Dermis blood vessel endothelial cell (primary cell): ENCODE measurements at regions not wholly inside any gene's neighbourhood (a gene's known extent, or its start where the extent isn't known, plus 50 kb on each side); places are given as distances from the start of the nearest gene placed in this dataset.
A peak's percentile ranks its signal among the peaks of the same experiment; 100 is the strongest.
"Not testable (repeated sequence)": the region's sequence is repeated elsewhere in the genome, so short reads cannot be mapped to it uniquely, and the experiment has no call there.

Experiments used
- DNase-seq: peaks from one replicate; pipeline ENCODE4 v3.0.0; 2010

DNA sequence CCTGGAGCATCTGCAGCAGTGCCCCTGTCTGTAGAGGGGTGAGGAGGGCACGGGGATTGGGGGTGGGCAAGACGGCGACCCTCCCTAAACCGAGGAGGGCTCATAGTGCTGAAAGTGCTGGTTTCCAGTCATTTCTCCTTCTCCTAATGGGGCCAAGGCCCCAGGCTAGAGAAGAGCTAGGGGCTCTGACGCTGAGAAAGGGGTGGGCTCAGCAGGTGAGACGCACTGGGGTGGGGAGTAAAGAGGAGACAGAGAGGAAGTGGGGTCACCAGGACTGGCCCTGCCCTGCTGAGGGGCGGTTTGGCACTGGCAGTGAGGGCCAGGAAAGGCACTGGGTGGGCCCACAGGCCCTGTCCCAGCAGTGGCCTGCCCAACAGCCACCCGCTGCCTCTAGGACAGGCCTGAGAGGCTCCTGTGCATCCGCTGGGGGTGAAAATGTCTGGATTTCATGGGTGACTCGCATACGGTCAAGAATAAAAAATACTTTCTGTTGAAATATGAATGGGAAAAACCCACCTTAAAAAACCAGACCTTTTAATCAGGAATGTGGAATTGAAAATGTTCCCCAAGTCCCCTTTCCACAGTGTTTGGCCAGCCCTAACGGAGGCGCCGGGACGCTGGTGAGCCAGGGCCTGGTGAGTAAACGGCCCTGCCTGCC, 122.4 kb upstream of the SMURF2 start:
- no peak for DNase-seq

DNA sequence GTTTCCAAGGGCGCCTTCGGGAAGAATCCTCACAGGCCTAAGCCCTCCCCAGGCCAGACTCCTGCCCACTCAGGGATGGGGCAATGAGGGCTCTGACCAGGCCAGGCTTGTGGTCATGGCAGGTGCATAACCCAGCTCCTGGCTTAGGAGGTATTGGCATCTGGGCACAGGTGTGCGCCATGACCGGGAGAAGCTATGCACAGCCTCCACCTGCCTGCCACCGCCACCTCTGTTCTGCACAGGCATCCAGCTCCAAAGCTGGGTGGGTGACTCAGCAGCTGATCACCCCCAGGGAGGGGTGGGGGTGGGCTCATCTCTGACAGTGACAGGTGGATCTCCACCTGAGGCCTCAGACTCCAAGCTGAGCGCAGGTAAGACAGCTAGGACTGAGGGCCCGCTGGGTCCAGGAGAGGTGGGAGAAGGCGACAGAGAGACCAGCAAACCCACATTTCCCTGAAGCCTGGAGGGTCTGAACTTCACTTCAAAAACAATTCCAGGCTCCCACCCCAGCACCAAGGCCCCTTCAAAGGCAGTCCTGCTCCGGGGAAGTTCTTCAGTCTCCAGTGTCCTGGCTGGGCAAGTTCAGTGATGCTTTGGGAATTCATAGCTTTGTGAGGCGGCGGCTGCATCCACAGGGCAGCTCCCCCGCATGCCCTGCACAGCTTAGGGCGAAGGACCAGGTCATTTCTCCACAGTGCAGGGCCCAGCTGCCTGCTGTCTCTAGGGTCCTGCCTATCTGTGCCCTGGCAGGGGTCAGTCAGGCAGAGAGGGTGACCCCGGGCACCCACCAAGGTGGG, 121.6 kb upstream of the SMURF2 start:
- DNase-seq: no peak

DNA sequence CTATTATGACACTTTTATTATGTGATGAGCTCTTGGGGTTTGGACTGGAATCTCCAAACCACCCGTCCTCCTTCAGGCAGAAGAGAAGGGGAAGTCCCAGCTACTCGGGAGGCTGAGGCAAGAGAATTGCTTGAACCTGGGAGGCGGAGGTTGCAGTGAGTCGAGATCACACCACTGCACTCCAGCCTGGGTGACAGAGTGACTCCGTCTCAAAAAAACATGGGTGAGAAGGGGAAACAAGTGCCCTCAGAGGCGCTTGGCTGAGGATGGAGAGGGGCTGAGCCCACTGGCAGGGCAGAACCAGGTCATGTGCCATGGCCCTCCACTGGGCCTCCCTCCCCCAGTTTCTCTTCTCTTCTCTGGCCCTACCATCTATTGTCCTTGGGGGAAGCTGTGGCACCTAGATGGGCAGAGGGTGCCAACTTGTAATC, 120.9 kb upstream of the SMURF2 start:
- no peak for DNase-seq

DNA sequence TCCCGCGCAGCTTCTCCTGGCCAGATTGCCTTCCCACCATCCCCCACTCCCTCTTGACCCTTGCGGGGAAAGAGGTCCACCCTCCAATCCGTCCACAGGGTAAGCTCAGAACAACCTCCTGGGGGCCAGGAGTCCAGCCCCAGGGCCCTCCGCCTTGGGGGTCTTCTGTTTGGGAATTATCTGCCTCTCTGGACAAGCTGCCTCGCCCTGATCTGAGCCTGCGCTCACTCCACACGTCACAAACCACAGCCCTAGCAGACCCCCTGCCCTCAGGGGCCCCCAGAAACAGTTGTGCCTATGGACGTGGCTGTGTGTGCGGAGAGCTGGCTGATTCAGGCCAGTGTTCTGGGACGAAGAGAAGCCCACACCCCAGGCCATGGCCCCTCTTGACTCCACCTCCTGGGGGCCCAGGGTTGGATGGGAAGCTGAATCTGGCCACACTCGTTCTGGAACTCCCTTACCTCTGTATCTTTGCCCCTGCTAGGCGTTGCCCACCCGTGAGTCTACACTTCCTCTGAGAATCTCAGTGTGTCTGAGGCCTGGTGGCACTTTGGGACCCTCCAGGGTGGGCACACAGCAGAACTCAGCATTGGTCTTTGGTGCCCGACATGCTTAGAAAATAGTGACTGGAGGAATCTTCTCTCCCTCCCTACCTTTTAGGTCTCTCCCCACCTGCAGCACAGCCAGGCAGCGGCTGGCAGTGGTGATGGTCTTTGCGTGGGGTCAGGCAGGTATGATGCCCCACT, 119.9 kb upstream of the SMURF2 start:
- no peak for DNase-seq

DNA sequence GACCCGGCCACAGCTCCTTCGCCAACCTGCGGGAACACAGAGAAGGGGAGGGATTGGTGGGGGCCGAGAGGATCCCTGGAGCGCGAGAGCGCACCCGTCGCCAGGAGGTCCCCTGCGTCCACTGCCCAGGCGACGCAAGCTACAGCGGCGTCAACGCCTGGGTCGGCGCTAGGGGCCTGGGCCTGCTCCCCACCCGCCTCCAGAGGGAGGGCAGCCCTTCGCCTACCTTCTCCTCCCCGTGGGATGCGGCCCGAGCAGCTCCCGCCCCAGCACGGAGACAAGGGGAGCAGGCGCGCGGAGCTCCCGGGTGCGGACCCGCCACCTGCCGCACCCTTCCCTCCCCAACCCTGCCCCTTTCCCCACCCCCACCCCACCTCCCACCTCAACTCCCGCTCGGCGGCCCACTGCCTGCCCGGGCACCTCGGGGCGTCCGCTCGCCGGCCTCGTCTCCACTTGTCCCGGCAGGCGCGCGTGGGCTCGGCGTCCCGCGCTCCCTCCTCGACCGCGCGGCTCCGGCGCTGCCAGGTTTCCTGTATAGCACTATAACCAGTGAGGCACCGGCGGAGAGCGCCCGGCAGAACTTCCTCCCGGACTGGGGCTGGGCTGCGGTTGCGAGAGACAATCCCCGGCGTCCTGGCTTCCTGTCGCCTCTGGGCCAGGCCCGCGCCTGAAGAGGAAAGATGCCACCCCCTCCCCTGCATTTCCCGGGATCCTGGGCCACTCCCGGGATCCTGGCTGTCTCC, 119.1 kb upstream of the SMURF2 start:
- DNase-seq: peak; percentile 73

DNA sequence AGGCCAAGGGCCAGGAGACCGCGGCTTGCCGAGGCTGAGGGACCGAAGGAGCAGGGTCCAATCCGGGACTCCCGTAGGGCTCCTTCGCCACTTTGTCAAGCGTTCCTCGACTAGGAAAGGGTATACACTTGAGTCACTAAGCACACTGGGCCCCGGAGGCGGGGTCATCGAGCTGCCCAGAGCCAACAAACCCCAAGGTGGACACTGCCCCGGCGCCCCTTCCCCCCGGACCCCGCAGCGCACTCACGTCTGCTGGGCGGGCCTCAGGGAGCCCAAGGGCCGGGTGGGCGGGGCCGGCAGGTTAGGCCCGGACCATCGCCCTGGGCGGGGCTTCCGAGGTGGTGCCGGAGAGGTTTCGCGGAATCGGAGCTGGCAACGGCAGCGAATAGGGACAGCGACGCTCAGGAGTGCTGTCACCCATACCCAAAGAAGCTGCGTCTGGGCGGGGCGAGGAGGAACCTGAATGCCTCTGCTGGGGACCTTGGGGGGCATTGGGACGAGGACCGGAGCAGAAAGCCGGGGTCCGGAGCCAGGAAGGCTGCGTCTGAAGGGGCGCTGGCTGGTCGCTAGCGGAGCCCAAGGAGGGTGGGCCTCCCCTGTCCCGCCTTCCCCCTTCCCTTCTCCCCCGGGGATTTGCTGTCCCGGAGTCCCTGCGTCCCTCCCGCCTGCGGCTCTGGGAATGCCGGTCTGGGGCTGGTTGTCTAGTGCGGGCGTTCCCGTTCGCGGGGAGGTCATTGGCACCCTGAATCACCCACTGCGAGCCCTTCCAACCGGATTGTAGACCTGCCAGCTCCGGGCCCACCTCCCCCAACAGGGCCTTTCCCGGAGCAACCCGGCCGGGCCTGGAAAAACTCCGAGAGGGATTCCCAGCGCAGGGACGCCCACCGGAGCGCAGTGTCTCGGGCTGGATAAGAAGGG, 118.2 kb upstream of the SMURF2 start:
- peak; percentile 45 for DNase-seq

DNA sequence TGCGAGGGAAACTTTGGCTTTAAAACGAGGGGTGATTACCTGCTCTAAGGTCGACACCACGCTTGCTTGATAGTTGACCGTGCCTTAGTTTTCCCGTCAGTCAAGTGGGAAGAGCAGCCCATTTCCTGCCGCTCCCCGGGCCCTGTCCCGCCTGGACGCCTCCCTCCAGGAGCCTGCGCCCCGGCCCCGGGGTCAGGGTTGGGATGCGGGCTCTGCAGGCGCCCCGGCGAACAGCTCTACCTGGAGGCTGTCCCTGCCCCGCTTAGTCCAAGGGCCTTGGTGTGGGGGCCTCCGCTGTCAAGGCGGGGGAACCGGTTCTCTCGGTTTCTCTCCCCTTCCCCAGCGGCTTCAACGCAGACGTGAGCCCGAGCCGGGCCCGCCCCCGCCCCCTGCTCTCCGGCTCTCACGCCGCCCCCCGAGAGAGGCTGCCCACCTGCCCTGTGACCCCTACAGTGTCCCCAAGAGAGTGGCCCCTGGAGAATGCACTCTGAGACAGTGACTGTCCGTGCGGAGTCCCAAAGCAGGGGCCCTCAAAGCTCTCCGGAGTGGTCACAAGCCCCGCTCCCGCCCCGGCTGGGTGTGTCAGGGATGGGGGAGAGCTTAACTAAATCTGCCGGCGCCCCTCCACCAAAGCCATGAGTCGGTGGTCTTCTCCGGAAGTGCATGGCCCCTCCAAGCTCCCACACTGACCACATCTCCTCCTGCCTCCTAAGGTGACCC, 117.4 kb upstream of the SMURF2 start:
- DNase-seq: no peak

DNA sequence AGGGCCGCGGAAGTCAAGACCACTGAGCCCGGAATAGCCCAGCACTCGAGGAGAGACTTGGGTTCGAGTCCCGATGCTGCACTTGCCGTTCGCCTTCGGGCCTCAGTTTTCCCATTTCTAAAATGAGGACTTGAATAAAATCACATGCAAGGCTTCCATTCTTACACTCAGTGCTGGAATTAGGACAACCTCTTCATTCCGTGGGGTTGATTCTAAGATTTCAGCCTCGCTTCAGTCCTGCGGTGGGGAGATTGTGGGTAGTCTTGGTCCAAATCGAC, 116.9 kb upstream of the SMURF2 start:
- not testable (repeated sequence) for DNase-seq

DNA sequence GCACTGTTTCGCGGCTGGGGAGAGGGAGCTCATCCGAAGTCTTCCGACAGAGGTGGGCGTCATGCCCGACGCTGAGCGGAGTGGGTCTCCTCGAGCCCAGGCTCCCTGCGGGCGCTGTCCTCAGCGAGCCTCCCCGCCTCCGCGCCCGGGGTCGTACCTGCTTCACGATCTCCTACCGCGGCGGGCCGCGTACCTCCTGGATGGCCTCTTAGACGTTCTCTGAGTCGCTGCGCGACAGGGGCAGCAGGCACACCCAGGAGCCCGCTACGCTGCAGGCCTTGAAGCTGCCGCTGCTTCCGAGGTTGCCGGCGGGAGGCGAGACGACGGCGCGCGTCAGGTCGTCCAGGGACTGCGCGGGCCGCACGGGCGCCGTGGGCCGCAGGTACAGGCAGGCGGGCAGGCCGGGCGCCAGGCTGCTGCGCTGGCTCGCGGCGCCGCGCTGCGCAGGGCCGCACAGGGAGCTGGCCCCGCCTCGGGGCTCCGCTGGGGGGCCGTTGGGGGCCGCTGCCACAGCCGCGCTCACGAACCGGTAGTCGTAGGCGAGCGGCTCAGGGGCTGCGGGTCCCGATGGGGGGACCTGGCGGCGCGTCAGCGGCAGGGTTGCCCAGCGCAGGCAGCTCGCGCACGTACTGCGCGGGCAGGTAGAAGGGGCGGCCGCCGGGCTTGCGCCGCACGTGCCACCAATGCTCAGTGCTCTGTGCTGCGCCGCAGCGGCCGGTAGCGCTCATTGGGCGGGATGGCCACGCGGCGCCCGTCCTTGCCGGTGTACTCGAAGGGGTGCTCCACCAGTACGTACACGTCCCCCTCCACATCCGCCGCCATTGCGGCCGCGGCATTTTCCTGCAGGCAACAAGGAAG, 116.4 kb upstream of the SMURF2 start:
- DNase-seq: no peak

DNA sequence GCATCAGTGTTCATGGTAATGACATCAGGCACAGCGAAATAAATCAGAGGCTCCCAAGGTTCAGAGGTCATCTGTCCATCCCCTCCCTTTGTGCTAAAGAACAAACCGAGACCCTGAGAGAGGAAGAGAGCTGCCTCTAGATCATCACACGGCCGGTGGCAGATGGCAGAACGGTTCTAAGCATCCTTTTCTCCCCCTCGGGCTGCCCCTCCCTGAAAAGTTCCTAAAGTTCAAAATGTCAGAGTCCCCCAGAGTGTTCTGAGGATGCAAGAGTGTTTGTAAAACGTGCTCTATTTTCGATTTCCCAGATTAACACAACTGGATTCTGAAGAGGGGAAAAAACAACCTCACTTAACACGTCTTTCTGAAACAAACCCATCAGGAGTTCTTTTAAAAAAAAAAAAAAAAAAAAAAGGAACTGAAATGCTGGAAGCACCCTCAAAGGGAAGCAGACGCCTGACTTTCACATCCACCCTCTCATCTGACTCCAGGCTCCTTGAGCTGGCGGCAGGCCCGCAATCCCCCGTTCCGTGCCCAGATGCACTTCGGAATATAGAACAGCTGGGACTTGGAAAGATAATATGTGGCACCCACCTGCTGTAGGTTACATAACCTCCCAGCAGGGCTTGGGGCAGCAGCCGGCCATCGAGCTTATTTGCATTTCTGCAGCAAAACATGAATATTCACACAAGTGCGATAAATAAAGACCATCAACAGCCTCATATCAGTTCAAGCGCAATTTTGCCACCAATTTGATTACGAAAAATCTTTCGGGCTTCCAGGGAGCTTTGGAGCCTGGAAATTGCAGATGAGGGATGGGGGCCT, 115.5 kb upstream of the SMURF2 start:
- DNase-seq: no peak

DNA sequence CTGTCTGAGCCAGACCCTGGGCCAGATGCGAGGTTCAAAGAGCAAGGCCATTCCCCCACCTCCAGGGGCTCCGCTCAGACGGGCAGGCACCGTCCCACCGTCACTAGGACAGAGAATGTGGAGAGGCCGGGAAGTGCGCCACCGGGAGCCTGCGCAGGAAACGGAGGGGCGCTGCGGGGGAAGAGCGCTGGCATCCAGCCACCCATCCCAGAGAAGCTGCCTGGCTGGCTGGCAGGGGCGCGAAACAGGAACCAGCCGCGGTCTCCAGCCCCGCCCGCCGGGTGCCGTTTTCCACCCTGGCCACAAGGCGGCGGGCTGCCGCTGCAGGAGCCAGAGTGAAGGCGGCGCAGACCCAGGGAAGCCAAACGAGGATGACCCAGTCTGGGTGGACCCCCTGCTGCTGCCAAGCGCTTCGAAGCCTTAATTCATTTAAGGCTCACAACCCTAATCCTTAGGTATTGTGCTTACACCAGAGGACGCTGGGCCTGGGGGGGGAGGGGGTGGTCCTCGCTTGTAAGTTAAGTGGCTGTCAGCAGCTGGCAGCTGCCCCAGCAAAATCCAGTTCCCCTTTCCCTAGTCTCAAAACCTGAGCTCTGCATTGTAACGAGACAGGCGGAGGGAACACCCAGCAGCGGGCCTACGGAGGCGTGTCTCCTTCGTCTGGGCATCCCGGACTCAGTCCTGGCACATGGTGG, 114.8 kb upstream of the SMURF2 start:
- DNase-seq: peak; percentile 88

DNA sequence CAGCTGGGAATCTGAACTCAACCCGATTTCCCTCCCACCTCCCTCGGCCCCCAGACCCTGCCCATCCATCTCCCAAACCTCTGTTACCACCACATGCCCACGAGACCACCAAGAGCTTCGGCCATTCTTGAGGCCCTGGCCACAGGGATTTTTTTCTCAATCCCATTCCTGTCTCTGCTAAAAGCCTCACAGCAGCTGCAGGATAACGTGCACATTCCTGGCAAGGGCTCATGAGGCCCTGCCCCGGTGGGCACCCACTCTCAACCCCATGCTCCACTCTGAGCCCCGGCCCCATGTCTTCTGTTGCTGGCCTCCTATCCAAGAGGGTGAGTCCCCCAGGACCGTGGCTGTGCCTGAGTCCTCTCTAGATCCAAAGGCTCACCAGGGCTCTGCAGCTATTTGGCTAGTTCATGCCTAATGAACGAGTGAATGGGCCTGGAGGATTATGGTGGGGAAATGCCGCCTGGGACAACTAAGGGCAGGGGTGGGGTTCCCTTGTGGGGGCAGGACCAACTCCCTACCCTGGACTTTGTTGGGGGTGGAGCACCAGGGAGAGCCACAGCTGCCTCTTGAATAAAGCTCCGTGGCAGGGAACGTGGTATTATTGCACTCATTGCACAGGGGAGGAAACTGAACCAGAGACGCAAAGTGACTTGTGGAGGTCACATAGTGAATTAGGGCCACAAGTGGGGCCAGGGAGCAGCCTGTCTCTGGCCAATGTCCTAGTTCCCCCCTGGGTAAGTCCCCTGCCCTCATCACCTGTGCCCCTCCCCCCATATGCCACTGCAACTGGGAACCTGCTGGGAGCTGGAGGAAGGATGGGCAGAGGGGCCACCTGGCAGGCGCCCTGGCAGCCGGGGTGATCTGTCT, 113.8 kb upstream of the SMURF2 start:
- DNase-seq: no peak

DNA sequence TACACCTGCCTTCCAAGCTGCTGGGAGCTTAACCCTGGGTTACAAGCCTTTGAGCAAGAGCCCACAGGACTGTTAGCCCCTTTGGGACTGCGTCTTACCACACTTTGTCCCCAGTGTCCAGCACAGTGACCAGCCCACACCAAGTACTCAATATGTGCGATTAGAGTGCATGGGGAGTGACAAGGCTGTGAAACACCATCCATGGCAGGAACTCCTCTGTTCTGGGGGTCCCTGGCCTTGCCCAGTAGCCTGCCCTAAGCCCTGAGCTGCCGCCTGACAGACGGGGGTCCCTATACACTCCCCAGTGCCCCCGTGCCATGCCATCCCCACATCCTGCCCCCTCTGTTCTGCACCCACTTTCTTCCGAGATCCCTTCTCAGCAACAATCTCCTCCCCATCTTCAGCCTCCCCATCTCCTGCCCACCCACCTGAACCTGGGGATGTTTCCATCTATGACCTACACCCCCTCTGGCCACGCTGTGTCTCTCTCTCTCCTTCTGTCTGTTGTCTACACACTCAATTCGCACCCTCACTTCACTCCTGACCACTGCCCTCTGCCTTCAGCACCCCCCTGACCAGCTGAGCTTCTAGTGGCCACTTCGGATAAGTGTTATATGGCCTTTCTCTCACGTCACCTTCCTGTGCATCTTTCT, 112.9 kb upstream of the SMURF2 start:
- no peak for DNase-seq

DNA sequence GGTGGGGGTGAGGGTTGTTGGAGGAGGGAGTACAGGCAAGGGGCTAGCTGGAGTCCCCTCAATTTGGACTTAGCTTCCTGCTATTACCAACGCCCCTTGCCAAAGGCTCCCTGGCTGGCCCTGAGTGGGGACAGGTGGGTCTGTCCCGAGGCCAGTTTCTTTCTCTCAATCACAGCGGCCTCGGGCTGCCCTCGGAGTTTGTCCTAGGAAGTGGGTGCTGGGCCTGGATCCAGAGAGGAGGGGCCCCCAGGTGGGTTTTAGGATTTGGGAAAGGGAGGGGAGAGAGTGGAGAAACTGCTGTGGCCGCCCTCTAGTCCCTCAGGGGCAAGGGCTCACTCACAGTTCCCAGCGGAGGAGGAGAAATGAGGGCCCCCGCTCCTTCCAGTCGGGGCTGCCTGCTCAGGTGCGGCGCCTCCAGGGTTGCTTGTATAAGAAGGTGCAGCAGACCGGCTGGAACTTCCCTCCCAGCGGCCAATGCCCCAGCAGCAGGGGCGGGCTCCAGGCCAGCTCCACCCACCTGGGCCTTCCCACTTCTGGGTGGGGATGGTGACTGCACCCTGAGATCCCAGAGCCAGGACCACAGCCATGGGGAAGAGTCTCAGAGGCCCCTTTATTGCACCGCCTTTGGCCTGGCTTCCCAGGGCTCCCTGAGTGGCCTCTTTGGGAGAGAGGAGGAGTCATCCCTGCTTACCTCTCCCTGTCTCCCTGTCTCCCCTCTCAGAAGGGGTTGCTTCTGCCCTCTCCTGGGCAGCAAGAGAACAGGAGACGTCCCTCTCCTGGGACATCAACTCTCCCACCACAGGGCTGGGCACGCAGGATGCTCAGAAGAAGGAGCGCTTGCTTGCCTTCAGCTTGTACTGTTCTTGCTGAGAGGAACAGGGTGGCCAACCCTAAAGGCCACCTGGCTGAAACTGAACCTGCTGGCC, 112.0 kb upstream of the SMURF2 start:
- peak; percentile 60 for DNase-seq

DNA sequence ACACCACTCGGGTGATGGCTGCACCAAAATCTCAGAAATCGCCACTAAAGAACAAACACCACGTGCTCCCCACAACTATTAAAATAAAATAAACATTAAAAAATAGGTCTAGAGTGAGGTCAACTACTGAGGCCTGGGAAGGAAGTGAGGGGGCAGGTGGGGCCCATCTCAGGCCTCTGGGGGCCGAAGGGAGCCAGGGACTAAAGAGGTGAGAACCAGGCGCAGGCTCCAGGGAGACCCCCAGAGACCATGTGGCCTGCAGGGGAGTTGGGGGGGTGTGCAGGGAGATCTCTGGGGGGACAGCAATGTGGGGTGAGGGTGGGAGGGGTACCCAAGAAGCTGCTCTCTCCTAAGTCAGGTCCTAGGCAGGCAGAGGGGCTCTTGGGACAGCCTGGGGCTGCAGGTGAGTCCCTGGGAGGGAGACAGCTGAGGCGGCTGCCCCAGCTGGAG, 111.3 kb upstream of the SMURF2 start:
- DNase-seq: no peak

DNA sequence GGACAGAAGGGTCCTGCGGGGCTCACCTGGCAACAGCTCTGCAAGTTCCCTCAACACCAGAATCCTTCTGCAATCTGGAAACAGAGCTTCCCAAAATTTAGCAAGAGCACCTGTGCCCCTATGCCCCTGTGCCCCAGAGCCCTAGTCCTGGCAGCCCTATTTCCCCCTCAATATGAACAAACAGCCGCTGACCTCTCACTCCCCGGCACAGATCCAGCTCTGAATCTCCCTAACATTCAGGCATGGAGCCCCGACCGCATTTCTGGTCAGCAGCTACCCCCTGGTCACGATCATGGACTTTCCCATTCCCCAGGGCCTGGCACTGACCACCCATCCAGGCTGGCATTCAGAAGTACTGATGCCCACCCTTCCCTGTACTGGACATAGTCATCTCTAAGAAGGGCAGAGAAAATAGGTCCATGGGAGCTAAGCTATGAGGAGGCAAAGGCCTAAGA, 110.8 kb upstream of the SMURF2 start:
- no peak for DNase-seq
